H9 (cell line): ENCODE measurements at regions not wholly inside any gene's neighbourhood (a gene's known extent, or its start where the extent isn't known, plus 50 kb on each side); places are given as distances from the start of the nearest gene placed in this dataset.
"Not testable (repeated sequence)": the region's sequence is repeated elsewhere in the genome, so short reads cannot be mapped to it uniquely, and the experiment has no call there.

ENCODE experiments used
- DNase-seq: peaks from one replicate; pipeline ENCODE4 v3.0.0-alpha.2; 2017
- H2AFZ ChIP-seq: one replicate; pipeline ENCODE4 v1.6.1; 2013; ENCODE audit warnings: mild to moderate bottlenecking, low read length, control low read depth, moderate library complexity
- H2AK5ac ChIP-seq: 2 replicates; pipeline ENCODE4 v1.6.1; 2013; ENCODE audit warnings: low read length, control low read depth, mixed read lengths; ENCODE audit not compliant: insufficient read length
- H2BK120ac ChIP-seq: one replicate; pipeline ENCODE4 v1.6.1; 2013; ENCODE audit warnings: low read depth, mild to moderate bottlenecking, low read length, control low read depth, inconsistent platforms; ENCODE audit not compliant: poor library complexity, severe bottlenecking
- H2BK12ac ChIP-seq: 2 replicates; pipeline ENCODE4 v1.6.1; 2013; ENCODE audit warnings: low read length, control low read depth, mixed read lengths, low read depth; ENCODE audit not compliant: insufficient read length
- H2BK15ac ChIP-seq: 2 replicates; pipeline ENCODE4 v1.6.1; 2013; ENCODE audit warnings: low read depth, low read length, control low read depth
- H2BK20ac ChIP-seq: one replicate; pipeline ENCODE4 v1.6.1; 2013; ENCODE audit warnings: low read depth, mild to moderate bottlenecking, low read length, control low read depth, inconsistent platforms; ENCODE audit not compliant: poor library complexity, severe bottlenecking
- H2BK5ac ChIP-seq: 2 replicates; pipeline ENCODE4 v1.6.1; 2013; ENCODE audit warnings: low read length, control low read depth, mixed read lengths; ENCODE audit not compliant: insufficient read length
- H3K14ac ChIP-seq: 2 replicates; pipeline ENCODE4 v1.6.1; 2013; ENCODE audit warnings: low read length, control low read depth; ENCODE audit not compliant: insufficient read depth
- H3K18ac ChIP-seq: 2 replicates; pipeline ENCODE4 v1.6.1; 2013; ENCODE audit warnings: low read depth, mild to moderate bottlenecking, mixed read lengths, low read length, control low read depth; ENCODE audit not compliant: insufficient read length
- H3K23ac ChIP-seq: 2 replicates; pipeline ENCODE4 v1.6.1; 2013; ENCODE audit warnings: low read length, control low read depth, mixed read lengths, low read depth; ENCODE audit not compliant: insufficient read length
- H3K23me2 ChIP-seq: 2 replicates; pipeline ENCODE4 v1.6.1; 2013; ENCODE audit warnings: low read depth, mild to moderate bottlenecking, mixed read lengths, low read length, control low read depth; ENCODE audit not compliant: insufficient read length, poor library complexity, severe bottlenecking
- H3K27ac ChIP-seq: 2 replicates; pipeline ENCODE4 v1.5.1; 2013; ENCODE audit warnings: low read length, control low read depth, mixed read lengths, low read depth; ENCODE audit not compliant: insufficient read length
- H3K27me3 ChIP-seq: 2 replicates; pipeline ENCODE4 v1.6.1; 2013; ENCODE audit warnings: low read length, control low read depth, inconsistent platforms; ENCODE audit not compliant: insufficient read depth
- H3K4ac ChIP-seq: 2 replicates; pipeline ENCODE4 v1.6.1; 2013; ENCODE audit warnings: low read depth, mild to moderate bottlenecking, control low read depth, inconsistent platforms, low read length, moderate library complexity
- H3K4me1 ChIP-seq: 2 replicates; pipeline ENCODE4 v1.6.1; 2013; ENCODE audit warnings: low read length, control low read depth, inconsistent platforms; ENCODE audit not compliant: insufficient read depth
- H3K4me2 ChIP-seq: 2 replicates; pipeline ENCODE4 v1.6.1; 2013; ENCODE audit warnings: low read length, control low read depth, mixed read lengths; ENCODE audit not compliant: insufficient read length, insufficient read depth
- H3K56ac ChIP-seq: 2 replicates; pipeline ENCODE4 v1.6.1; 2013; ENCODE audit warnings: low read depth, mild to moderate bottlenecking, mixed read lengths, low read length, control low read depth; ENCODE audit not compliant: insufficient read length
- H3K79me1 ChIP-seq: 2 replicates; pipeline ENCODE4 v1.6.1; 2013; ENCODE audit warnings: low read depth, mild to moderate bottlenecking, moderate library complexity, low read length, control low read depth, inconsistent platforms; ENCODE audit not compliant: insufficient read depth, poor library complexity, severe bottlenecking
- H3K79me2 ChIP-seq: 2 replicates; pipeline ENCODE4 v1.6.1; 2013; ENCODE audit warnings: low read length, control low read depth, inconsistent platforms; ENCODE audit not compliant: insufficient read depth
- H3K9ac ChIP-seq: 2 replicates; pipeline ENCODE4 v1.6.1; 2013; ENCODE audit warnings: low read length, control low read depth, mixed read lengths; ENCODE audit not compliant: insufficient read length; ENCODE audit errors: extremely low read depth
- H3K9me3 ChIP-seq: one replicate; pipeline ENCODE4 v1.6.1; 2013; ENCODE audit warnings: low read depth, low read length, inconsistent platforms; ENCODE audit not compliant: control insufficient read depth
- H3T11ph ChIP-seq: one replicate; pipeline ENCODE4 v1.6.1; 2013; ENCODE audit warnings: mild to moderate bottlenecking, low read length, control low read depth, inconsistent platforms
- H4K20me1 ChIP-seq: one replicate; pipeline ENCODE4 v1.6.1; 2013; ENCODE audit not compliant: control insufficient read depth, insufficient read length, insufficient read depth
- H4K5ac ChIP-seq: 2 replicates; pipeline ENCODE4 v1.6.1; 2013; ENCODE audit warnings: low read depth, mild to moderate bottlenecking, mixed read lengths, low read length, control low read depth; ENCODE audit not compliant: insufficient read length
- H4K8ac ChIP-seq: replicated peaks from 2 replicates; pipeline ENCODE4 v1.6.1; 2013; ENCODE audit warnings: low read length, control low read depth, mixed read lengths, low read depth; ENCODE audit not compliant: insufficient read length
- H4K91ac ChIP-seq: 2 replicates; pipeline ENCODE4 v1.6.1; 2013; ENCODE audit warnings: low read depth, mild to moderate bottlenecking, moderate library complexity, mixed read lengths, low read length, control low read depth; ENCODE audit not compliant: insufficient read length
- H3K27ac Mint-ChIP-seq, 3 experiments: 2 replicates in 2 of 3; 3 replicates in 1 of 3; pipeline ENCODE4 v1.8.0; 2020 to 2021; ENCODE audit warnings: mixed read lengths in 3 of 3, mild to moderate bottlenecking in 1 of 3, moderate library complexity in 1 of 3
- H3K27me3 Mint-ChIP-seq: 2 replicates; pipeline ENCODE4 v1.8.0; 2021; ENCODE audit warnings: low read depth, mild to moderate bottlenecking, moderate library complexity, mixed read lengths
- H3K36me3 Mint-ChIP-seq, 3 experiments: 2 replicates in 2 of 3; 3 replicates in 1 of 3; pipeline ENCODE4 v1.8.0; 2020 to 2021; ENCODE audit warnings: low read depth in 3 of 3, mixed read lengths in 3 of 3; ENCODE audit not compliant: insufficient read depth in 1 of 3
- H3K4me1 Mint-ChIP-seq, 2 experiments: 2 replicates each; pipeline ENCODE4 v1.8.0; 2020; ENCODE audit warnings: mixed read lengths in 2 of 2
- H3K4me3 Mint-ChIP-seq, 2 experiments: 2 replicates in 1 of 2; 3 replicates in 1 of 2; pipeline ENCODE4 v1.8.0; 2020 to 2021; ENCODE audit warnings: mild to moderate bottlenecking in 2 of 2, mixed read lengths in 2 of 2, moderate library complexity in 1 of 2
- H3K9me3 Mint-ChIP-seq, 2 experiments: 2 replicates in 1 of 2; 3 replicates in 1 of 2; pipeline ENCODE4 v1.8.0; 2020; ENCODE audit warnings: mild to moderate bottlenecking in 2 of 2, mixed read lengths in 2 of 2, moderate library complexity in 1 of 2
- CTCF ChIP-seq: fragments of 200-600 bp; sonication (generic); conservative IDR thresholded peaks from 3 replicates; pipeline ENCODE4 v1.8.0; 2021; ENCODE audit warnings: antibody characterized with exemption, mild to moderate bottlenecking
- WGBS: extraction: QIAGEN DNeasy Blood & Tissue Kit; methylation state at CpG from one replicate; pipeline ENCODE4 v1.1.7; 2013; ENCODE audit warnings: missing lambda C conversion rate, low lambda C conversion rate, mixed read lengths; ENCODE audit not compliant: insufficient read length; ENCODE audit errors: extremely low coverage; 5-methylcytosine and 5-hydroxymethylcytosine counted together

GRCh38 chr1:118809586-118809985 lies 178.6 kb downstream of the TBX15 start:
- no peaks in the 10 kb centered on the region for H3K23me2 ChIP-seq
- no peak overlapping the region for H3K4ac ChIP-seq
- H3T11ph ChIP-seq, result no peak overlapping the region
- H3K56ac ChIP-seq, result no peak overlapping the region
- H3K9ac ChIP-seq, result no peak overlapping the region
- H4K20me1 ChIP-seq, result no peaks in the 10 kb centered on the region
- no peaks in the 10 kb centered on the region for H3K9me3 ChIP-seq
- H2BK12ac ChIP-seq, result no peak overlapping the region
- no peak overlapping the region for H3K14ac ChIP-seq
- Mint-ChIP-seq H3K4me3 (no peak overlapping the region), H3K36me3 (no peaks in the 10 kb centered on the region), H3K27ac (no peak overlapping the region), H3K9me3 (no peaks in the 10 kb centered on the region; a peak in 1 of 5 replicates), H3K27me3 (no peaks in the 10 kb centered on the region), H3K4me1 (peaks cover 0 to 3% of the 10 kb centered on the region in 2 experiments; a peak in 2 of 4 replicates)
- no peak overlapping the region for H2BK120ac ChIP-seq
- H3K27me3 ChIP-seq, result no peaks in the 10 kb centered on the region
- no peak overlapping the region for H2BK15ac ChIP-seq
- H4K91ac ChIP-seq, result no peak overlapping the region
- H3K18ac ChIP-seq, result no peak overlapping the region
- no peak overlapping the region for H3K27ac ChIP-seq
- H4K8ac ChIP-seq, result no peak overlapping the region
- no peak overlapping the region for H2BK5ac ChIP-seq
- H3K4me2 ChIP-seq, result no peak overlapping the region
- no peaks in the 10 kb centered on the region for H3K4me1 ChIP-seq
- no peak for TF ChIP-seq CTCF
- WGBS, result no CpG with 5 or more reads among the region's 4 CpGs
- no peak overlapping the region for H2BK20ac ChIP-seq
- H3K79me2 ChIP-seq, result no peaks in the 10 kb centered on the region
- H4K5ac ChIP-seq, result no peak overlapping the region
- no peak overlapping the region for H3K23ac ChIP-seq
- no peak overlapping the region for H2AFZ ChIP-seq
- no peak for DNase-seq
- H3K79me1 ChIP-seq, result no peaks in the 10 kb centered on the region
- no peak overlapping the region for H2AK5ac ChIP-seq

GRCh38 chr1:118803128-118803527 lies 185.0 kb downstream of the TBX15 start:
- H3K79me2 ChIP-seq, H2AK5ac ChIP-seq, H3K18ac ChIP-seq, H3K27me3 ChIP-seq, H4K20me1 ChIP-seq, H3K23ac ChIP-seq, H3K27me3 Mint-ChIP-seq, H3K4me1 Mint-ChIP-seq, H2BK15ac ChIP-seq, H2AFZ ChIP-seq, H3K4ac ChIP-seq, H4K91ac ChIP-seq, H3K56ac ChIP-seq, H3K79me1 ChIP-seq, DNase-seq, H3K4me3 Mint-ChIP-seq, H3K27ac ChIP-seq, H3K36me3 Mint-ChIP-seq, H2BK20ac ChIP-seq, H3K4me1 ChIP-seq, H3K14ac ChIP-seq, H2BK12ac ChIP-seq, H4K5ac ChIP-seq, H3K4me2 ChIP-seq, H3K9ac ChIP-seq, H3K9me3 ChIP-seq, H4K8ac ChIP-seq, H3T11ph ChIP-seq, H2BK5ac ChIP-seq, H2BK120ac ChIP-seq, H3K23me2 ChIP-seq, H3K27ac Mint-ChIP-seq, H3K9me3 Mint-ChIP-seq: not testable (repeated sequence)
- no CpG with 5 or more reads among the region's 5 CpGs for WGBS
